ENCODE measurements at regions not wholly inside any gene's neighbourhood (a gene's known extent, or its start where the extent isn't known, plus 50 kb on each side); places are given as distances from the start of the nearest gene placed in this dataset.
"Not testable (repeated sequence)": the region's sequence is repeated elsewhere in the genome, so short reads cannot be mapped to it uniquely, and the experiment has no call there.

- Mint-ChIP-seq H3K27ac (no peak overlapping the region), H3K9me3 (no peaks in the 10 kb centered on the region), H3K4me1 (ENCODE audit: unreplicated experiment) (peaks cover 7% of the 10 kb centered on the region), H3K27me3 (no peaks in the 10 kb centered on the region), H3K36me3 (no peaks in the 10 kb centered on the region), H3K4me3 (no peak overlapping the region)
- no peak for DNase-seq (ENCODE audit: extremely low spot score, unreplicated experiment)
- TF ChIP-seq CTCF (conservative IDR thresholded peaks at IDR 0.05): no peak
Observed at GRCh38 chr15:31606931-31607497, 280.4 kb downstream of the KLF13 start.

- Mint-ChIP-seq H3K27ac (no peak overlapping the region), H3K9me3 (no peaks in the 10 kb centered on the region), H3K36me3 (no peaks in the 10 kb centered on the region), H3K27me3 (no peaks in the 10 kb centered on the region), H3K4me3 (no peak overlapping the region), H3K4me1 (ENCODE audit: unreplicated experiment) (peaks cover 7% of the 10 kb centered on the region)
- DNase-seq (ENCODE audit: extremely low spot score, unreplicated experiment): no peak
- no peak for TF ChIP-seq CTCF (conservative IDR thresholded peaks at IDR 0.05)
Observed at GRCh38 chr15:31607656-31608055, 281.0 kb downstream of the KLF13 start.

- peaks cover 7% of the 10 kb centered on the region for H3K4me1 Mint-ChIP-seq (ENCODE audit: unreplicated experiment)
- no peaks in the 10 kb centered on the region for H3K9me3 Mint-ChIP-seq
- H3K4me3 Mint-ChIP-seq: no peak overlapping the region
- H3K36me3 Mint-ChIP-seq: no peaks in the 10 kb centered on the region
- no peak overlapping the region for H3K27ac Mint-ChIP-seq
- DNase-seq (ENCODE audit: extremely low spot score, unreplicated experiment): no peak
- H3K27me3 Mint-ChIP-seq: no peaks in the 10 kb centered on the region
- TF ChIP-seq CTCF (conservative IDR thresholded peaks at IDR 0.05): no peak
Observed at GRCh38 chr15:31609258-31609681, 282.6 kb downstream of the KLF13 start.

GRCh38 chr15:31609906-31610305 lies 283.3 kb downstream of the KLF13 start:
- H3K4me3 Mint-ChIP-seq: no peak overlapping the region
- H3K9me3 Mint-ChIP-seq: no peaks in the 10 kb centered on the region
- no peaks in the 10 kb centered on the region for H3K27me3 Mint-ChIP-seq
- no peak overlapping the region for H3K27ac Mint-ChIP-seq
- DNase-seq (ENCODE audit: extremely low spot score, unreplicated experiment): no peak
- TF ChIP-seq CTCF (conservative IDR thresholded peaks at IDR 0.05): no peak
- H3K36me3 Mint-ChIP-seq: no peaks in the 10 kb centered on the region
- peaks cover 7% of the 10 kb centered on the region for H3K4me1 Mint-ChIP-seq (ENCODE audit: unreplicated experiment)

GRCh38 chr15:31615643-31616415 lies 289.2 kb downstream of the KLF13 start:
- no peak overlapping the region for H3K4me3 Mint-ChIP-seq
- no peaks in the 10 kb centered on the region for H3K27me3 Mint-ChIP-seq
- no peak for DNase-seq (ENCODE audit: extremely low spot score, unreplicated experiment)
- TF ChIP-seq CTCF (conservative IDR thresholded peaks at IDR 0.05): no peak
- H3K9me3 Mint-ChIP-seq: no peaks in the 10 kb centered on the region
- H3K36me3 Mint-ChIP-seq: no peaks in the 10 kb centered on the region
- no peak overlapping the region for H3K27ac Mint-ChIP-seq
- no peaks in the 10 kb centered on the region for H3K4me1 Mint-ChIP-seq (ENCODE audit: unreplicated experiment)

GRCh38 chr15:31623297-31623696 lies 296.7 kb downstream of the KLF13 start:
- H3K36me3 Mint-ChIP-seq; H3K4me1 Mint-ChIP-seq (ENCODE audit: unreplicated experiment); DNase-seq (ENCODE audit: extremely low spot score, unreplicated experiment); H3K27me3 Mint-ChIP-seq; H3K4me3 Mint-ChIP-seq; H3K9me3 Mint-ChIP-seq; H3K27ac Mint-ChIP-seq: not testable (repeated sequence)

GRCh38 chr15:31624115-31624514 lies 297.5 kb downstream of the KLF13 start:
- not testable (repeated sequence) for H3K9me3 Mint-ChIP-seq, H3K36me3 Mint-ChIP-seq

GRCh38 chr15:31635715-31636114 lies 309.1 kb downstream of the KLF13 start:
- not testable (repeated sequence) for H3K4me3 Mint-ChIP-seq; DNase-seq (ENCODE audit: extremely low spot score, unreplicated experiment); H3K4me1 Mint-ChIP-seq (ENCODE audit: unreplicated experiment); H3K27me3 Mint-ChIP-seq; H3K9me3 Mint-ChIP-seq; H3K36me3 Mint-ChIP-seq; H3K27ac Mint-ChIP-seq

More at GRCh38 chr15:31624115-31624514, 297.5 kb downstream of the KLF13 start:
- not testable (repeated sequence) for H3K4me1 Mint-ChIP-seq (ENCODE audit: unreplicated experiment); H3K27me3 Mint-ChIP-seq; H3K4me3 Mint-ChIP-seq; H3K27ac Mint-ChIP-seq; DNase-seq (ENCODE audit: extremely low spot score, unreplicated experiment)

GRCh38 chr15:31636911-31637310 lies 310.3 kb downstream of the KLF13 start:
- H3K36me3 Mint-ChIP-seq; H3K4me1 Mint-ChIP-seq (ENCODE audit: unreplicated experiment); DNase-seq (ENCODE audit: extremely low spot score, unreplicated experiment); H3K27ac Mint-ChIP-seq; H3K27me3 Mint-ChIP-seq; H3K4me3 Mint-ChIP-seq; H3K9me3 Mint-ChIP-seq: not testable (repeated sequence)

All from type B pancreatic cell (in vitro differentiated cells).